ENCODE measurements at regions not wholly inside any gene's neighbourhood (a gene's known extent, or its start where the extent isn't known, plus 50 kb on each side); places are given as distances from the start of the nearest gene placed in this dataset.

DNA sequence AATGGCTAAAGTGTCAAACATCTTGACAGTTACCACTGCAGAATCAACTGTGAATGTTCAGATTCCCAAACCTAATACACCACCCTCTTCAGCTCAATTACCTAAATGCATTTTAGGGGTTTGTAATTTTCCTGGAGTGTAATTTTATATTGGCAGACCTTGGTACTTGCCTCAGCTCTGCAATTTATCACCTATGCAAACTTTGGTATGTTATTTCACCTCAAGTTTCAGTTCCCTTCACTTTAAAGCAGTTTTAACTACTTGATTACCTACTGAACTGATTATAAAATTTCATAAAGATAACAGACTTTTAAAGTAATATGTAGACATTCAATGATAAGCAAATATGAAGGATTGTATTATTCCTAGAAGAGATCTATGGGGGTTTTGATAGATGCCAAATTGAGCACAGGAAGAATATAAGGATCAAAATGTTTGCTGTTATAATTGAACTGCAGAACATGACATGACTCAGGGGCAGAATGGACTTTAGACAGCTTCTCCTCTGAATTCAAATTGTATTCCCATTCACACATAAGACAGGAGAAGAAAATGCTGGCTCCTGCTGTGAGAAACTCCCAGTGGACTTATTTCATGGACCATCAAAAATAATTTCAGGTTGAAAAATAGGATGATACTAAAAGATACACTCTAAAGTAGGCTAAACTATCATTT lies 491.5 kb upstream of the LUZP2 start:
- ATAC-seq: no peak
- TF ChIP-seq SNAI2 (CRISPR knock-in tag; IDR thresholded peaks at IDR 0.05) (no peak), GLIS3 (CRISPR knock-in tag; IDR thresholded peaks at IDR 0.05) (no peak), RARB (CRISPR knock-in tag; IDR thresholded peaks at IDR 0.05) (no peak), ZC3H10 (CRISPR knock-in tag; IDR thresholded peaks at IDR 0.05) (no peak), BACH2 (CRISPR knock-in tag; IDR thresholded peaks at IDR 0.05; ENCODE audit: borderline replicate concordance) (no peak), ZNF70 (CRISPR knock-in tag; IDR thresholded peaks at IDR 0.05) (no peak), CSDC2 (CRISPR knock-in tag; IDR thresholded peaks at IDR 0.05) (no peak), ARNTL (CRISPR knock-in tag; IDR thresholded peaks at IDR 0.05; ENCODE audit: borderline replicate concordance, low read depth) (no peak)
- TF ChIP-seq, protein P1, sequence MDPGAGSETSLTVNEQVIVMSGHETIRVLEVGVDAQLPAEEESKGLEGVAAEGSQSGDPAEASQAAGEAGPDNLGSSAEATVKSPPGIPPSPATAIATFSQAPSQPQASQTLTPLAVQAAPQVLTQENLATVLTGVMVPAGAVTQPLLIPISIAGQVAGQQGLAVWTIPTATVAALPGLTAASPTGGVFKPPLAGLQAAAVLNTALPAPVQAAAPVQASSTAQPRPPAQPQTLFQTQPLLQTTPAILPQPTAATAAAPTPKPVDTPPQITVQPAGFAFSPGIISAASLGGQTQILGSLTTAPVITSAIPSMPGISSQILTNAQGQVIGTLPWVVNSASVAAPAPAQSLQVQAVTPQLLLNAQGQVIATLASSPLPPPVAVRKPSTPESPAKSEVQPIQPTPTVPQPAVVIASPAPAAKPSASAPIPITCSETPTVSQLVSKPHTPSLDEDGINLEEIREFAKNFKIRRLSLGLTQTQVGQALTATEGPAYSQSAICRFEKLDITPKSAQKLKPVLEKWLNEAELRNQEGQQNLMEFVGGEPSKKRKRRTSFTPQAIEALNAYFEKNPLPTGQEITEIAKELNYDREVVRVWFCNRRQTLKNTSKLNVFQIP (CRISPR knock-in tag; IDR thresholded peaks at IDR 0.05; ENCODE audit: borderline replicate concordance, low read depth): no peak
- TF ChIP-seq, protein P2, sequence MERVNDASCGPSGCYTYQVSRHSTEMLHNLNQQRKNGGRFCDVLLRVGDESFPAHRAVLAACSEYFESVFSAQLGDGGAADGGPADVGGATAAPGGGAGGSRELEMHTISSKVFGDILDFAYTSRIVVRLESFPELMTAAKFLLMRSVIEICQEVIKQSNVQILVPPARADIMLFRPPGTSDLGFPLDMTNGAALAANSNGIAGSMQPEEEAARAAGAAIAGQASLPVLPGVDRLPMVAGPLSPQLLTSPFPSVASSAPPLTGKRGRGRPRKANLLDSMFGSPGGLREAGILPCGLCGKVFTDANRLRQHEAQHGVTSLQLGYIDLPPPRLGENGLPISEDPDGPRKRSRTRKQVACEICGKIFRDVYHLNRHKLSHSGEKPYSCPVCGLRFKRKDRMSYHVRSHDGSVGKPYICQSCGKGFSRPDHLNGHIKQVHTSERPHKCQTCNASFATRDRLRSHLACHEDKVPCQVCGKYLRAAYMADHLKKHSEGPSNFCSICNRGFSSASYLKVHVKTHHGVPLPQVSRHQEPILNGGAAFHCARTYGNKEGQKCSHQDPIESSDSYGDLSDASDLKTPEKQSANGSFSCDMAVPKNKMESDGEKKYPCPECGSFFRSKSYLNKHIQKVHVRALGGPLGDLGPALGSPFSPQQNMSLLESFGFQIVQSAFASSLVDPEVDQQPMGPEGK (CRISPR knock-in tag; IDR thresholded peaks at IDR 0.05; ENCODE audit: borderline replicate concordance): no peak

DNA sequence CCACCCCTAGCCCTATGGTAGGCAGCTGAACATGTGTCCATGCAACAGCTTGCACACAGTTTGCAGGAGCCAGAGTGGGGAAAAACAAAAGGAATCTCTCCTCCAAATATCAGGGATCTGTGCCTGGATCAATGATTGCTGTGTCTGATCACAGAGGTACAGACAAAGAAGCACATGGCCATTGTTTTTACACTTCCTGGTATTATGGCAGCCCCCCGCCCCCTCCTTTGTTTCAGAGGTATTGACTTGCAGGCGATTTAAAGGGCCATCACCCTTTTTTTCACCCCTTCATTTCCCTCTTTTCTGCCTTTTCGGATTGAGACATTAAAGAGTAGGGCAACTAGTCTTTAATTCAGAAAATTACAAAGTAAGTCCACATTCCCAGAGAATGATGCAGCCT lies 453.0 kb upstream of the LUZP2 start:
- TF ChIP-seq PPARA (CRISPR knock-in tag; IDR thresholded peaks at IDR 0.05; ENCODE audit: borderline replicate concordance): no peak
- no peak for TF ChIP-seq ZNF8 (CRISPR knock-in tag; IDR thresholded peaks at IDR 0.05)
- TF ChIP-seq, protein P3, sequence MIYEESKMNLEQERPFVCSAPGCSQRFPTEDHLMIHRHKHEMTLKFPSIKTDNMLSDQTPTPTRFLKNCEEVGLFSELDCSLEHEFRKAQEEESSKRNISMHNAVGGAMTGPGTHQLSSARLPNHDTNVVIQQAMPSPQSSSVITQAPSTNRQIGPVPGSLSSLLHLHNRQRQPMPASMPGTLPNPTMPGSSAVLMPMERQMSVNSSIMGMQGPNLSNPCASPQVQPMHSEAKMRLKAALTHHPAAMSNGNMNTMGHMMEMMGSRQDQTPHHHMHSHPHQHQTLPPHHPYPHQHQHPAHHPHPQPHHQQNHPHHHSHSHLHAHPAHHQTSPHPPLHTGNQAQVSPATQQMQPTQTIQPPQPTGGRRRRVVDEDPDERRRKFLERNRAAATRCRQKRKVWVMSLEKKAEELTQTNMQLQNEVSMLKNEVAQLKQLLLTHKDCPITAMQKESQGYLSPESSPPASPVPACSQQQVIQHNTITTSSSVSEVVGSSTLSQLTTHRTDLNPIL (CRISPR knock-in tag; IDR thresholded peaks at IDR 0.05; ENCODE audit: low read depth): no peak
- TF ChIP-seq, protein P1 (CRISPR knock-in tag; IDR thresholded peaks at IDR 0.05; ENCODE audit: borderline replicate concordance, low read depth): no peak
- no peak for TF ChIP-seq TOX (CRISPR knock-in tag; IDR thresholded peaks at IDR 0.05; ENCODE audit: borderline replicate concordance)
- no peak for TF ChIP-seq SNAI2 (CRISPR knock-in tag; IDR thresholded peaks at IDR 0.05)
- TF ChIP-seq OSR1 (CRISPR knock-in tag; IDR thresholded peaks at IDR 0.05): no peak
- no peak for TF ChIP-seq BACH2 (CRISPR knock-in tag; IDR thresholded peaks at IDR 0.05; ENCODE audit: borderline replicate concordance)
- no peak for TF ChIP-seq ZNF565 (CRISPR knock-in tag; conservative IDR thresholded peaks at IDR 0.05; ENCODE audit: low read depth)
- TF ChIP-seq, protein P2 (CRISPR knock-in tag; IDR thresholded peaks at IDR 0.05; ENCODE audit: borderline replicate concordance): no peak
- no peak for TF ChIP-seq ZFP3 (CRISPR knock-in tag; IDR thresholded peaks at IDR 0.05)
- no peak for TF ChIP-seq TCF4 (CRISPR knock-in tag; IDR thresholded peaks at IDR 0.05; ENCODE audit: borderline replicate concordance)
- TF ChIP-seq ESRRG (CRISPR knock-in tag; IDR thresholded peaks at IDR 0.05): no peak
- no peak for ATAC-seq

DNA sequence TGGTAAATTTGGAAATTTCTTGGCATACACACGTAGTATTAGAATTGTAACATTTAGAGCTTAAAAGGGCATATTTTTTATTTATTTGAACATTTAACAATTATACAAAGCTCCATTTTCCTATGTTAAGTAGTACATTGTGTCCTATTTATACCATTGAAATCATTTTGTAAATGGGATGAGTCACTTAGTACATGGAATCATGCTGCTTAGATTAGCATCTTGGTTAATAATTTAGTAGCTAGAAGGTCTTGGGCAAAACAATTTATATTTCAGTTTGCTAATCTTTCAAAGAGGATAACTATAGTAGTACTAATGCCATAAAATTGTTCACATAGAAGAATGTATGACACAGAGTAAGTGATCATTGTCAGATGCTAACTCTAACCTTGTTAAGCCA lies 450.1 kb upstream of the LUZP2 start:
- ATAC-seq: peak; percentile 45; the same call in 1 of the 3 replicates
- TF ChIP-seq, protein P4, sequence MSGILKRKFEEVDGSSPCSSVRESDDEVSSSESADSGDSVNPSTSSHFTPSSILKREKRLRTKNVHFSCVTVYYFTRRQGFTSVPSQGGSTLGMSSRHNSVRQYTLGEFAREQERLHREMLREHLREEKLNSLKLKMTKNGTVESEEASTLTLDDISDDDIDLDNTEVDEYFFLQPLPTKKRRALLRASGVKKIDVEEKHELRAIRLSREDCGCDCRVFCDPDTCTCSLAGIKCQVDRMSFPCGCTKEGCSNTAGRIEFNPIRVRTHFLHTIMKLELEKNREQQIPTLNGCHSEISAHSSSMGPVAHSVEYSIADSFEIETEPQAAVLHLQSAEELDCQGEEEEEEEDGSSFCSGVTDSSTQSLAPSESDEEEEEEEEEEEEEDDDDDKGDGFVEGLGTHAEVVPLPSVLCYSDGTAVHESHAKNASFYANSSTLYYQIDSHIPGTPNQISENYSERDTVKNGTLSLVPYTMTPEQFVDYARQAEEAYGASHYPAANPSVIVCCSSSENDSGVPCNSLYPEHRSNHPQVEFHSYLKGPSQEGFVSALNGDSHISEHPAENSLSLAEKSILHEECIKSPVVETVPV (CRISPR knock-in tag; IDR thresholded peaks at IDR 0.05): no peak
- no peak for TF ChIP-seq BACH2 (CRISPR knock-in tag; IDR thresholded peaks at IDR 0.05; ENCODE audit: borderline replicate concordance)
- no peak for TF ChIP-seq RARB (CRISPR knock-in tag; IDR thresholded peaks at IDR 0.05)
- no peak for TF ChIP-seq TCF4 (CRISPR knock-in tag; IDR thresholded peaks at IDR 0.05; ENCODE audit: borderline replicate concordance)
- no peak for TF ChIP-seq CSDC2 (CRISPR knock-in tag; IDR thresholded peaks at IDR 0.05)
